Neural cell (in vitro differentiated cells): ENCODE measurements at regions not wholly inside any gene's neighbourhood (a gene's known extent, or its start where the extent isn't known, plus 50 kb on each side); places are given as distances from the start of the nearest gene placed in this dataset.

ENCODE experiments used
- H2AFZ ChIP-seq: fragments of 200-600, 300-800 bp; sonication (generic), shearing (Covaris generic); 2 replicates; pipeline ENCODE4 v1.6.0; 2014; ENCODE audit warnings: low read depth, mild to moderate bottlenecking, antibody characterized with exemption, low read length, moderate library complexity
- H3F3A ChIP-seq: fragments of 200-600 bp; shearing (Covaris generic); 2 replicates; pipeline ENCODE4 v1.6.1; 2016; ENCODE audit warnings: mild to moderate bottlenecking, moderate library complexity, mixed read lengths, antibody characterized with exemption, low read length; ENCODE audit not compliant: insufficient read depth, poor library complexity, severe bottlenecking
- H3K27ac ChIP-seq: fragments of 200-600, 300-800 bp; sonication (generic), shearing (Covaris generic); 2 replicates; pipeline ENCODE4 v1.5.1; 2014; ENCODE audit warnings: mild to moderate bottlenecking, low read length, moderate library complexity
- H3K27me3 ChIP-seq: fragments of 300-800, 200-600 bp; sonication (generic), shearing (Covaris generic); 2 replicates; pipeline ENCODE4 v1.6.0; 2014; ENCODE audit warnings: mild to moderate bottlenecking, low read depth, low read length, moderate library complexity; ENCODE audit not compliant: insufficient read depth
- H3K36me3 ChIP-seq: fragments of 300-800, 200-600 bp; sonication (generic), shearing (Covaris generic); 2 replicates; pipeline ENCODE4 v1.5.1; 2014; ENCODE audit warnings: mild to moderate bottlenecking, antibody characterized with exemption, low read length, moderate library complexity; ENCODE audit not compliant: insufficient read depth
- H3K4me2 ChIP-seq: fragments of 300-800, 200-600 bp; sonication (generic), shearing (Covaris generic); 2 replicates; pipeline ENCODE4 v1.6.0; 2014; ENCODE audit warnings: mild to moderate bottlenecking, low read length
- H3K4me3 ChIP-seq: fragments of 300-800, 200-600 bp; sonication (generic), shearing (Covaris generic); 2 replicates; pipeline ENCODE4 v1.5.1; 2014; ENCODE audit warnings: mild to moderate bottlenecking, low read length, moderate library complexity
- H3K79me2 ChIP-seq: fragments of 200-600 bp; shearing (Covaris generic); replicated peaks from 2 replicates; pipeline ENCODE4 v1.6.0; 2014; ENCODE audit warnings: mild to moderate bottlenecking, low read length, moderate library complexity; ENCODE audit not compliant: insufficient read depth
- H3K9ac ChIP-seq: fragments of 300-800, 200-600 bp; sonication (generic), shearing (Covaris generic); 2 replicates; pipeline ENCODE4 v1.6.1; 2016; ENCODE audit warnings: mild to moderate bottlenecking, low read length, mixed read lengths
- H3K9me2 ChIP-seq: fragments of 200-600 bp; shearing (Covaris generic); 2 replicates; pipeline ENCODE4 v1.6.1; 2016; ENCODE audit warnings: mild to moderate bottlenecking, low read length, mixed read lengths; ENCODE audit not compliant: insufficient read depth
- H3K9me3 ChIP-seq: fragments of 200-600, 300-800 bp; sonication (generic), shearing (Covaris generic); 2 replicates; pipeline ENCODE4 v1.6.1; 2016; ENCODE audit warnings: mild to moderate bottlenecking, mixed run types, low read length, moderate library complexity, mixed read lengths
- H4K20me1 ChIP-seq: fragments of 200-600 bp; shearing (Covaris generic); 2 replicates; pipeline ENCODE4 v1.6.1; 2016; ENCODE audit warnings: mild to moderate bottlenecking, mixed run types; ENCODE audit not compliant: insufficient read depth
- CTCF ChIP-seq: fragments of 450-650 bp; IDR thresholded peaks from 2 replicates; pipeline ENCODE4 v1.5.1; 2014; ENCODE audit warnings: antibody characterized with exemption, mild to moderate bottlenecking, moderate library complexity; ENCODE audit not compliant: poor library complexity, severe bottlenecking
- EP300 ChIP-seq: fragments of 450-650 bp; conservative IDR thresholded peaks from 2 replicates; pipeline ENCODE4 v1.6.1; 2014; ENCODE audit warnings: antibody characterized with exemption, mild to moderate bottlenecking, moderate library complexity; ENCODE audit not compliant: poor library complexity, severe bottlenecking
- EZH2 ChIP-seq: fragments of 200-600, 300-800 bp; shearing (Covaris generic), sonication (generic); IDR thresholded peaks from 2 replicates; pipeline ENCODE4 v1.6.1; 2014; ENCODE audit warnings: antibody characterized with exemption, low read length, borderline replicate concordance, mild to moderate bottlenecking; ENCODE audit not compliant: insufficient read depth, poor library complexity, severe bottlenecking
- MXI1 ChIP-seq: fragments of 450-650 bp; conservative IDR thresholded peaks from 2 replicates; pipeline ENCODE4 v1.6.1; 2014; ENCODE audit warnings: antibody characterized with exemption, mild to moderate bottlenecking; ENCODE audit not compliant: poor library complexity, severe bottlenecking
- POLR2AphosphoS5 ChIP-seq: IDR thresholded peaks from 2 replicates; pipeline ENCODE4 v1.6.1; 2012
- RAD21 ChIP-seq: fragments of 450-650 bp; conservative IDR thresholded peaks from 2 replicates; pipeline ENCODE4 v1.6.1; 2014; ENCODE audit warnings: antibody characterized with exemption, mild to moderate bottlenecking, moderate library complexity
- REST ChIP-seq: IDR thresholded peaks from 2 replicates; pipeline ENCODE4 v1.6.1; 2012; ENCODE audit warnings: borderline replicate concordance
- SMC3 ChIP-seq: fragments of 450-650 bp; conservative IDR thresholded peaks from 2 replicates; pipeline ENCODE4 v1.6.1; 2014; ENCODE audit warnings: antibody characterized with exemption, mild to moderate bottlenecking, moderate library complexity; ENCODE audit not compliant: poor library complexity
- TAF1 ChIP-seq: IDR thresholded peaks from 2 replicates; pipeline ENCODE4 v1.6.1; 2012; ENCODE audit warnings: low read depth

GRCh38 chr10:83801983-83802382 is 337.3 kb upstream of the GHITM start:
- H3K4me3 ChIP-seq: no peak overlapping the region
- no peak overlapping the region for H3K4me2 ChIP-seq
- no peak overlapping the region for H2AFZ ChIP-seq
- no peaks in the 10 kb centered on the region for H3K9me2 ChIP-seq
- no peaks in the 10 kb centered on the region for H3K9me3 ChIP-seq
- no peaks in the 10 kb centered on the region for H3K27me3 ChIP-seq
- no peaks in the 10 kb centered on the region for H3K36me3 ChIP-seq
- no peak overlapping the region for H3K9ac ChIP-seq
- no peak overlapping the region for H3K27ac ChIP-seq
- H4K20me1 ChIP-seq: no peaks in the 10 kb centered on the region
- H3F3A ChIP-seq: no peaks in the 10 kb centered on the region
- TF ChIP-seq RAD21 (peak; percentile 10), REST (no peak)
- H3K79me2 ChIP-seq: no peaks in the 10 kb centered on the region

- H3K27ac ChIP-seq: no peak overlapping the region
- no peaks in the 10 kb centered on the region for H4K20me1 ChIP-seq
- H3K36me3 ChIP-seq: no peaks in the 10 kb centered on the region
- no peaks in the 10 kb centered on the region for H3K79me2 ChIP-seq
- H2AFZ ChIP-seq: no peak overlapping the region
- H3F3A ChIP-seq: no peaks in the 10 kb centered on the region
- H3K9ac ChIP-seq: no peak overlapping the region
- no peak overlapping the region for H3K4me2 ChIP-seq
- H3K9me3 ChIP-seq: no peaks in the 10 kb centered on the region
- no peaks in the 10 kb centered on the region for H3K9me2 ChIP-seq
- TF ChIP-seq POLR2AphosphoS5: no peak
- TF ChIP-seq MXI1: no peak
- TF ChIP-seq RAD21: no peak
- no peak for TF ChIP-seq EZH2
- no peak for TF ChIP-seq REST
- TF ChIP-seq SMC3: no peak
- H3K27me3 ChIP-seq: no peaks in the 10 kb centered on the region
- no peak overlapping the region for H3K4me3 ChIP-seq
Measured at GRCh38 chr10:83806717-83807116, 332.6 kb upstream of the GHITM start.

- H3F3A ChIP-seq: no peaks in the 10 kb centered on the region
- no peak overlapping the region for H3K4me2 ChIP-seq
- H3K27me3 ChIP-seq: no peaks in the 10 kb centered on the region
- no peak overlapping the region for H3K9ac ChIP-seq
- H2AFZ ChIP-seq: no peak overlapping the region
- no peak overlapping the region for H3K27ac ChIP-seq
- H3K36me3 ChIP-seq: no peaks in the 10 kb centered on the region
- no peak for TF ChIP-seq REST
- no peak for TF ChIP-seq CTCF
- no peak for TF ChIP-seq SMC3
- TF ChIP-seq RAD21: no peak
- no peak for TF ChIP-seq POLR2AphosphoS5
- TF ChIP-seq EP300: no peak
- no peak for TF ChIP-seq EZH2
- no peak for TF ChIP-seq MXI1
- no peak for TF ChIP-seq TAF1
- H3K9me3 ChIP-seq: no peaks in the 10 kb centered on the region
- no peaks in the 10 kb centered on the region for H3K79me2 ChIP-seq
- H3K4me3 ChIP-seq: no peak overlapping the region
- no peaks in the 10 kb centered on the region for H4K20me1 ChIP-seq
- H3K9me2 ChIP-seq: no peaks in the 10 kb centered on the region
Measured at GRCh38 chr10:83809001-83809400, 330.3 kb upstream of the GHITM start.
